Activated B cell treated with CpG ODN at 0.5 μM for 24 hours (primary cell): ENCODE measurements at regions not wholly inside any gene's neighbourhood (a gene's known extent, or its start where the extent isn't known, plus 50 kb on each side); places are given as distances from the start of the nearest gene placed in this dataset.

Source experiments
- ATAC-seq: fragments of 200-7000 bp; cut with Tn5 transposase; one replicate; pipeline ENCODE4 v1.10.0; 2021; ENCODE audit warnings: low read depth, mild to moderate bottlenecking, moderate library complexity
- CTCF ChIA-PET: fragments of 350-600 bp; sonication (Branson Sonifier 250); formaldehyde crosslinking; loops from one replicate; lab custom pipeline; 2021; ENCODE audit warnings: antibody characterized with exemption; lab: Charles Lee
- POLR2A ChIA-PET: fragments of 350-600 bp; sonication (Branson Sonifier 250); formaldehyde crosslinking; loops from one replicate; lab custom pipeline; 2021; ENCODE audit warnings: antibody characterized with exemption; lab: Charles Lee
- DNase-seq: peaks from one replicate; pipeline ENCODE4 v3.0.0; 2022
- H3K27ac Mint-ChIP-seq: one replicate; pipeline ENCODE4 v1.8.0; 2020; ENCODE audit warnings: mixed read lengths
- H3K27me3 Mint-ChIP-seq: one replicate; pipeline ENCODE4 v1.8.0; 2021; ENCODE audit warnings: mixed read lengths
- H3K36me3 Mint-ChIP-seq: one replicate; pipeline ENCODE4 v1.8.0; 2021; ENCODE audit warnings: low read depth, mixed read lengths
- H3K4me1 Mint-ChIP-seq: one replicate; pipeline ENCODE4 v1.8.0; 2021; ENCODE audit warnings: mixed read lengths
- H3K4me3 Mint-ChIP-seq: one replicate; pipeline ENCODE4 v1.8.0; 2020; ENCODE audit warnings: mild to moderate bottlenecking, mixed read lengths
- H3K9me3 Mint-ChIP-seq: one replicate; pipeline ENCODE4 v1.8.0; 2020; ENCODE audit warnings: mixed read lengths
- CTCF ChIP-seq: fragments of 200-600 bp; IDR thresholded peaks from one replicate; pipeline ENCODE4 v1.8.0; 2022; ENCODE audit warnings: antibody characterized with exemption, mild to moderate bottlenecking
- intact Hi-C: fragments of 100-400 bp; cut with micrococcal nuclease; formaldehyde crosslinking; loops from one replicate; pipeline ENCODE4 v1.15.1; 2024

GRCh38 chr21:38591218-38591537 is 92.9 kb upstream of the ERG start:
- DNase-seq, result no peak
- TF ChIP-seq CTCF, result no peak
- Mint-ChIP-seq H3K36me3 (no peaks in the 10 kb centered on the region), H3K9me3 (no peaks in the 10 kb centered on the region), H3K4me1 (no peaks in the 10 kb centered on the region), H3K4me3 (no peak overlapping the region), H3K27ac (no peak overlapping the region), H3K27me3 (no peaks in the 10 kb centered on the region)
- ATAC-seq, result no peak
- intact Hi-C loops, result no loop called here
- ChIA-PET POLR2A (no interaction called here), CTCF (no interaction called here)

- no peak for DNase-seq
- Mint-ChIP-seq H3K4me3 (no peak overlapping the region), H3K4me1 (no peaks in the 10 kb centered on the region), H3K27ac (no peak overlapping the region), H3K9me3 (no peaks in the 10 kb centered on the region), H3K36me3 (no peaks in the 10 kb centered on the region), H3K27me3 (no peaks in the 10 kb centered on the region)
- TF ChIP-seq CTCF, result no peak
- POLR2A ChIA-PET, result no interaction called here
- intact Hi-C loops, result no loop called here
- no peak for ATAC-seq
- CTCF ChIA-PET, result no interaction called here
These were observed 98.2 kb upstream of the ERG start for GRCh38 chr21:38596264-38597042.

GRCh38 chr21:38597421-38597820 is 99.1 kb upstream of the ERG start:
- Mint-ChIP-seq H3K36me3 (no peaks in the 10 kb centered on the region), H3K4me3 (no peak overlapping the region), H3K4me1 (no peaks in the 10 kb centered on the region), H3K27ac (no peak overlapping the region), H3K27me3 (no peaks in the 10 kb centered on the region), H3K9me3 (no peaks in the 10 kb centered on the region)
- ChIA-PET POLR2A (no interaction called here), CTCF (no interaction called here)
- DNase-seq (no peak), ATAC-seq (no peak)
- intact Hi-C loops, result no loop called here
- TF ChIP-seq CTCF, result no peak

- no peaks in the 10 kb centered on the region for H3K4me1 Mint-ChIP-seq
- DNase-seq (no peak), ATAC-seq (no peak)
- H3K9me3 Mint-ChIP-seq, result no peaks in the 10 kb centered on the region
- no peaks in the 10 kb centered on the region for H3K27me3 Mint-ChIP-seq
- no peak overlapping the region for H3K27ac Mint-ChIP-seq
- no peak overlapping the region for H3K4me3 Mint-ChIP-seq
- POLR2A ChIA-PET, result interaction anchor here (0.6 kb wide), 1 partner anchor 636 kb away, joined by 10 read pairs; no protein-coding TSS in a partner anchor
- H3K36me3 Mint-ChIP-seq, result no peaks in the 10 kb centered on the region
- TF ChIP-seq CTCF, result no peak
- CTCF ChIA-PET, result no interaction called here
- intact Hi-C loops, result no loop called here
These were observed 100.1 kb upstream of the ERG start for GRCh38 chr21:38598413-38598812.

GRCh38 chr21:38599381-38599975 is 101.2 kb upstream of the ERG start:
- no peaks in the 10 kb centered on the region for H3K36me3 Mint-ChIP-seq
- ATAC-seq, result no peak
- H3K4me3 Mint-ChIP-seq, result no peak overlapping the region
- H3K27ac Mint-ChIP-seq, result no peak overlapping the region
- ChIA-PET CTCF (no interaction called here), POLR2A (no interaction called here)
- intact Hi-C loops, result no loop called here
- no peak for TF ChIP-seq CTCF
- no peak for DNase-seq
- no peaks in the 10 kb centered on the region for H3K4me1 Mint-ChIP-seq
- no peaks in the 10 kb centered on the region for H3K9me3 Mint-ChIP-seq
- H3K27me3 Mint-ChIP-seq, result no peaks in the 10 kb centered on the region
